GM12878 (cell line): ENCODE measurements at regions not wholly inside any gene's neighbourhood (a gene's known extent, or its start where the extent isn't known, plus 50 kb on each side); places are given as distances from the start of the nearest gene placed in this dataset.

Experiments
- ATAC-seq: fragments of 200-7000 bp; cut with Tn5 transposase; 3 replicates; pipeline ENCODE4 v1.9.1; 2020; ENCODE audit warnings: mild to moderate bottlenecking, moderate library complexity
- BruUV-seq: library from RNA; stranded (reverse); fragments of 400-500 nt; replicated peaks from 2 replicates; lab custom pipeline; 2021; lab: Mats Ljungman, UMichigan
- CTCF ChIA-PET: fragments of 300-600 bp; sonication (Branson Sonifier 250); formaldehyde crosslinking; extraction: SDS; loops from one replicate; lab custom pipeline; 2021; ENCODE audit warnings: inconsistent platforms; lab: Yijun Ruan, JAX
- POLR2A ChIA-PET: fragments of 350-600 bp; formaldehyde crosslinking; extraction: SDS; loops from one replicate; lab custom pipeline; 2021; ENCODE audit warnings: inconsistent platforms; lab: Charles Lee
- RAD21 ChIA-PET: fragments of 300-600 bp; sonication (Branson Sonifier 250); formaldehyde crosslinking; loops from one replicate; lab custom pipeline; 2023; ENCODE audit warnings: antibody characterized with exemption; ENCODE audit not compliant: unreplicated experiment; lab: Charles Lee
- SMC1A ChIA-PET: fragments of 300-600 bp; sonication (Branson Sonifier 250); formaldehyde crosslinking; loops from one replicate; lab custom pipeline; 2023; ENCODE audit not compliant: unreplicated experiment, uncharacterized antibody; lab: Charles Lee
- DNase-seq: peaks from one replicate; pipeline ENCODE4 v3.0.0-alpha.2; 2011; ENCODE audit warnings: low read depth, low spot score
- FAIRE-seq: peaks from 3 replicates; lab custom pipeline; 2011; peaks lifted over from hg19 to GRCh38; lab: Jason Lieb, UNC
- H2AFZ ChIP-seq: 2 replicates; pipeline ENCODE4 v1.6.0; 2011; ENCODE audit warnings: low read depth, low read length, control low read depth; ENCODE audit not compliant: control insufficient read depth
- H3K27ac ChIP-seq: 2 replicates; pipeline ENCODE4 v1.5.1; 2011; ENCODE audit warnings: control low read depth; ENCODE audit not compliant: control insufficient read depth, insufficient read depth
- H3K27me3 ChIP-seq, 2 experiments: replicated peaks in 1 of 2; 2 replicates each; pipeline versions ENCODE4 v1.6.0 to v1.6.1; 2011; ENCODE audit warnings: low read length in 1 of 2; ENCODE audit not compliant: control insufficient read depth in 2 of 2, insufficient read depth in 2 of 2
- H3K36me3 ChIP-seq, 2 experiments: 2 replicates each; pipeline ENCODE4 v1.5.1; 2011; ENCODE audit warnings: low read length in 1 of 2; ENCODE audit not compliant: control insufficient read depth in 2 of 2, insufficient read depth in 2 of 2
- H3K4me1 ChIP-seq: 2 replicates; pipeline ENCODE4 v1.6.1; 2011; ENCODE audit warnings: mild to moderate bottlenecking, low read length, moderate library complexity, mixed read lengths; ENCODE audit not compliant: control insufficient read depth, insufficient read depth
- H3K4me2 ChIP-seq: 2 replicates; pipeline ENCODE4 v1.6.0; 2011; ENCODE audit warnings: control low read depth; ENCODE audit not compliant: control insufficient read depth, insufficient read depth
- H3K4me3 ChIP-seq: fragments of 200-600 bp; sonication (generic); 2 replicates; pipeline ENCODE4 v1.5.1; 2016
- H3K79me2 ChIP-seq: 2 replicates; pipeline ENCODE4 v1.6.0; 2011; ENCODE audit warnings: low read length; ENCODE audit not compliant: control insufficient read depth, insufficient read depth
- H3K9ac ChIP-seq: 2 replicates; pipeline ENCODE4 v1.8.0; 2011; ENCODE audit warnings: low read length, control low read depth, mixed read lengths; ENCODE audit not compliant: control insufficient read depth, insufficient read depth
- H3K9me3 ChIP-seq: replicated peaks from 3 replicates; pipeline ENCODE4 v1.5.1; 2011; ENCODE audit warnings: mild to moderate bottlenecking, low read length; ENCODE audit not compliant: control insufficient read depth, insufficient read depth
- H4K20me1 ChIP-seq: 2 replicates; pipeline ENCODE4 v1.6.0; 2011; ENCODE audit not compliant: control insufficient read depth, insufficient read depth
- ASH2L ChIP-seq: fragments of 300-600, 200-600 bp; sonication (generic); IDR thresholded peaks from 2 replicates; pipeline ENCODE4 v1.6.1; 2017; ENCODE audit warnings: low read depth, mild to moderate bottlenecking, borderline replicate concordance
- IRF3 ChIP-seq: fragments of 450-650 bp; IDR thresholded peaks from 2 replicates; pipeline ENCODE4 v1.6.1; 2014; ENCODE audit warnings: mild to moderate bottlenecking
- NBN ChIP-seq: fragments of 450-650 bp; IDR thresholded peaks from 2 replicates; pipeline ENCODE4 v1.6.1; 2016
- NR2F1 ChIP-seq: fragments of 450-650 bp; conservative IDR thresholded peaks from 2 replicates; pipeline ENCODE4 v1.6.1; 2017; ENCODE audit warnings: mild to moderate bottlenecking
- NRF1 ChIP-seq: conservative IDR thresholded peaks from 2 replicates; pipeline ENCODE4 v1.6.1; 2011; ENCODE audit warnings: mild to moderate bottlenecking, low read depth, low read length, improper control_type of control experiment
- PBX3 ChIP-seq: IDR thresholded peaks from 2 replicates; pipeline ENCODE4 v1.6.1; 2011; ENCODE audit warnings: mild to moderate bottlenecking, low read depth, low read length, moderate library complexity; ENCODE audit not compliant: insufficient replicate concordance
- POLR2AphosphoS2 ChIP-seq: IDR thresholded peaks from 2 replicates; pipeline ENCODE4 v1.6.1; 2011; ENCODE audit warnings: low read depth, mild to moderate bottlenecking, low read length, improper control_type of control experiment, moderate library complexity
- PRDM15 ChIP-seq: fragments of 450-650 bp; formaldehyde crosslinking; IDR thresholded peaks from 2 replicates; pipeline ENCODE4 v1.4.0; 2020; ENCODE audit warnings: mild to moderate bottlenecking, moderate library complexity
- TCF3 ChIP-seq: IDR thresholded peaks from 2 replicates; pipeline ENCODE4 v1.6.1; 2012; ENCODE audit warnings: low read depth, mild to moderate bottlenecking, low read length, borderline replicate concordance; ENCODE audit not compliant: insufficient read depth
- YBX1 ChIP-seq: fragments of 450-650 bp; IDR thresholded peaks from 2 replicates; pipeline ENCODE4 v1.6.1; 2016; ENCODE audit warnings: antibody characterized with exemption
- ZNF274 ChIP-seq: IDR thresholded peaks from one replicate; pipeline ENCODE4 v1.8.0; 2011; ENCODE audit not compliant: insufficient read length, insufficient read depth
- WGBS: methylation state at CpG from one replicate; pipeline ENCODE4 v1.1.6; 2016; ENCODE audit warnings: low lambda C conversion rate; ENCODE audit not compliant: insufficient replicate concordance, insufficient coverage; ENCODE audit errors: missing lambda C conversion rate; 5-methylcytosine and 5-hydroxymethylcytosine counted together
- in situ Hi-C: fragments of 300-500 bp; cut with MboI; formaldehyde crosslinking; loops from 9 replicates; pipeline ENCODE4 v1.14.3; 2018; ENCODE audit warnings: mixed read lengths
- intact Hi-C: fragments of 100-400 bp; cut with micrococcal nuclease; formaldehyde crosslinking; loops from one replicate; pipeline ENCODE4 v1.14.2; 2022; ENCODE audit not compliant: unreplicated experiment
- TF ChIP-seq, protein P1 (sequence below): IDR thresholded peaks from 2 replicates; pipeline ENCODE4 v1.6.1; 2011; ENCODE audit warnings: borderline replicate concordance, low read depth, mild to moderate bottlenecking, moderate library complexity, mixed read lengths, low read length; ENCODE audit not compliant: insufficient read depth; ENCODE audit errors: extremely low read length

- in situ Hi-C loops (loop anchor here (5.0 to 25.0 kb wide), 2 partner anchors 200 to 595 kb away; no protein-coding TSS in a partner anchor), intact Hi-C loops (no loop called here)
- FAIRE-seq (no peak), ATAC-seq (no peak), DNase-seq (no peak)
- TF ChIP-seq YBX1 (no peak), ASH2L (no peak), IRF3 (no peak), NR2F1 (no peak), PBX3 (no peak), NRF1 (no peak), ZNF274 (no peak), PRDM15 (CRISPR knock-in tag) (no peak), NBN (no peak), POLR2AphosphoS2 (no peak), TCF3 (no peak)
- TF ChIP-seq, protein P1, sequence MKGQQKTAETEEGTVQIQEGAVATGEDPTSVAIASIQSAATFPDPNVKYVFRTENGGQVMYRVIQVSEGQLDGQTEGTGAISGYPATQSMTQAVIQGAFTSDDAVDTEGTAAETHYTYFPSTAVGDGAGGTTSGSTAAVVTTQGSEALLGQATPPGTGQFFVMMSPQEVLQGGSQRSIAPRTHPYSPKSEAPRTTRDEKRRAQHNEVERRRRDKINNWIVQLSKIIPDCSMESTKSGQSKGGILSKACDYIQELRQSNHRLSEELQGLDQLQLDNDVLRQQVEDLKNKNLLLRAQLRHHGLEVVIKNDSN, result no peak
- no TSS peak for BruUV-seq
- no peak overlapping the region for H3K9ac ChIP-seq
- no peaks in the 10 kb centered on the region for H4K20me1 ChIP-seq
- H3K36me3 ChIP-seq, result no peaks in the 10 kb centered on the region
- no peaks in the 10 kb centered on the region for H3K27me3 ChIP-seq
- peaks cover 5% of the 10 kb centered on the region; the same call in 1 of the 2 replicates for H3K4me1 ChIP-seq
- H3K4me3 ChIP-seq, result no peak overlapping the region
- POLR2A ChIA-PET, result no interaction called here
- CTCF ChIA-PET, result interaction anchor here (1.0 to 7.7 kb wide), 8 partner anchors 9 to 226 kb away, joined by 3 to 119 read pairs (median 4); no protein-coding TSS in a partner anchor
- WGBS, result 40% methylated on average over 9 of the region's 9 CpGs
- no peaks in the 10 kb centered on the region for H3K9me3 ChIP-seq
- H3K79me2 ChIP-seq, result no peaks in the 10 kb centered on the region
- RAD21 ChIA-PET, result interaction anchor here (0.7 to 4.0 kb wide), 4 partner anchors 205 to 229 kb away, joined by 3 to 21 read pairs (median 5); no protein-coding TSS in a partner anchor
- H2AFZ ChIP-seq, result no peak overlapping the region
- no peak overlapping the region for H3K27ac ChIP-seq
- SMC1A ChIA-PET, result interaction anchor here (1.3 to 5.5 kb wide), 3 partner anchors 24 to 207 kb away, joined by 3 to 34 read pairs (median 7); no protein-coding TSS in a partner anchor
- H3K4me2 ChIP-seq, result no peak overlapping the region
These were observed 127.2 kb downstream of the ZNF281 start for GRCh38 chr1:200282497-200283122.
